Transverse colon (tissue), 4 donors: ENCODE measurements at regions not wholly inside any gene's neighbourhood (a gene's known extent, or its start where the extent isn't known, plus 50 kb on each side); places are given as distances from the start of the nearest gene placed in this dataset.

Experiments
- DNase-seq: peaks from one replicate; pipeline ENCODE4 v3.0.0-alpha.2; 2019
- H3K27ac ChIP-seq, 4 donors: fragments of 200-600 bp; sonication (generic); 2 replicates each; pipeline ENCODE4 v1.5.1; 2016 to 2018; ENCODE audit warnings: inconsistent platforms in 4 of 4
- H3K27me3 ChIP-seq: fragments of 200-600 bp; sonication (generic); 2 replicates; pipeline ENCODE4 v1.5.1; 2017; ENCODE audit warnings: inconsistent platforms
- H3K36me3 ChIP-seq, 4 donors: fragments of 200-600 bp; sonication (generic); 2 replicates each; pipeline ENCODE4 v1.5.1; 2017 to 2019; ENCODE audit warnings: inconsistent platforms in 4 of 4
- H3K4me1 ChIP-seq, 4 donors: fragments of 200-600 bp; sonication (generic); 2 replicates each; pipeline ENCODE4 v1.5.1; 2017 to 2020; ENCODE audit warnings: inconsistent platforms in 4 of 4
- H3K4me3 ChIP-seq, 4 donors: fragments of 200-600 bp; sonication (generic); 1 replicate in 1 of 4; 2 replicates in 3 of 4; pipeline versions ENCODE4 v1.5.1 to v1.6.1; 2017 to 2019; ENCODE audit warnings: inconsistent platforms in 4 of 4
- H3K9me3 ChIP-seq, 2 donors: fragments of 200-600 bp; sonication (generic); 2 replicates each; pipeline ENCODE4 v1.5.1; 2017 to 2019; ENCODE audit warnings: inconsistent platforms in 2 of 2
- CTCF ChIP-seq, 5 experiments: fragments of 200-600 bp in 3 of 5; fragments of 450-650 bp in 2 of 5; sonication (generic) in 3 of 5; IDR thresholded peaks; 1 replicate in 2 of 5; 2 replicates in 3 of 5; pipeline ENCODE4 v1.5.1; 2016 to 2017; ENCODE audit warnings: antibody characterized with exemption in 5 of 5, inconsistent platforms in 3 of 5, mild to moderate bottlenecking in 2 of 5, moderate library complexity in 1 of 5
- EP300 ChIP-seq: sonication (generic); formaldehyde crosslinking; IDR thresholded peaks from one replicate; pipeline ENCODE4 v1.6.1; 2017; ENCODE audit warnings: antibody characterized with exemption, low read depth
- POLR2A ChIP-seq: fragments of 450-650 bp; IDR thresholded peaks from one replicate; pipeline ENCODE4 v1.6.1; 2016; ENCODE audit warnings: antibody characterized with exemption, mild to moderate bottlenecking, moderate library complexity
- POLR2AphosphoS5 ChIP-seq, 3 donors: sonication (generic); formaldehyde crosslinking; IDR thresholded peaks; one replicate each; pipeline ENCODE4 v1.6.1; 2016; ENCODE audit warnings: antibody characterized with exemption in 3 of 3
- WGBS, 2 donors: methylation state at CpG; one replicate each; pipeline ENCODE4 v1.1.5; 2018; ENCODE audit warnings: low coverage in 1 of 2; 5-methylcytosine and 5-hydroxymethylcytosine counted together
- in situ Hi-C, 4 donors: fragments of 200-750 bp; cut with MboI; loops; one replicate each; pipeline versions ENCODE4 v1.15.0 to v1.15.1; 2017; ENCODE audit warnings: low sequenced_read_pairs in 3 of 4, low pct_ligation_motif_present in 1 of 4, low pct_unique_long_range_greater_than_20kb in 1 of 4
- intact Hi-C: fragments of 100-400 bp; cut with DNase I; formaldehyde crosslinking; loops from one replicate; pipeline ENCODE4 v1.15.1; 2023; ENCODE audit warnings: low total_unique reads

GRCh38 chr2:241959751-241960269, 90.3 kb downstream of the RTP5 start:
- no peaks in the 10 kb centered on the region for H3K27me3 ChIP-seq
- no peak overlapping the region for H3K4me3 ChIP-seq
- no peak for DNase-seq
- no peaks in the 10 kb centered on the region for H3K36me3 ChIP-seq
- H3K9me3 ChIP-seq, result no peaks in the 10 kb centered on the region
- intact Hi-C loops, result no loop called here
- TF ChIP-seq CTCF (IDR thresholded peaks at IDR 0.05) (no peak), EP300 (no peak), POLR2A (no peak), POLR2AphosphoS5 (IDR thresholded peaks at IDR 0.05) (no peak)
- WGBS, 2 donors, result 67 to 92% methylated on average over 2 to 3 of the region's 3 CpGs
- H3K4me1 ChIP-seq, result no peaks in the 10 kb centered on the region
- in situ Hi-C loops, result no loop called here
- no peak overlapping the region for H3K27ac ChIP-seq

DNA sequence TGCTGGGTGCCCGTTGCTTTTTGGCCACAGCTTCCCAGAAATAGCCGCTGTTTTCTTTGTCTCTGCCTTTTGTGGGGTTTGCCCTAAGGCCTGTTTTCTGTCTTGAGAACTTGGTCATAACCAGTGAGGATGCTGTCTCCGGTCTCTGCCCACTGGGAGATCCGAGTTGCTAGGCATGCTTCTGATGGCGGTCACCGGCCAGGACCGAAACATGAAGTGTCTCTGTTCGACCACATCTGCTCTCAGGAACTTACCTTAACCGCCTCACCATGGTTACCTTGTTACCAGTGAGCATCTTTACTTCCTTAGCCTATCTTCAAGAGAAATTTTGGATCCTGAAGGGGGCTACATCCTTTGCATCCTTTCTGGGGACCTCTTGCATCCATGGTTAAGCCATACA, 91.9 kb downstream of the RTP5 start:
- no peak overlapping the region for H3K27ac ChIP-seq
- 83 to 90% methylated on average over 8 to 9 of the region's 9 CpGs for WGBS, 2 donors
- TF ChIP-seq CTCF (IDR thresholded peaks at IDR 0.05), result no peak
- TF ChIP-seq POLR2A, result no peak
- no peak for TF ChIP-seq EP300
- no peak for TF ChIP-seq POLR2AphosphoS5 (IDR thresholded peaks at IDR 0.05)
- intact Hi-C loops (no loop called here), in situ Hi-C loops (no loop called here)
- no peaks in the 10 kb centered on the region for H3K9me3 ChIP-seq
- no peak overlapping the region for H3K4me3 ChIP-seq
- no peak for DNase-seq
- peaks cover 0 to 8% (median 0%) of the 10 kb centered on the region in 4 donors for H3K4me1 ChIP-seq
- H3K36me3 ChIP-seq, result no peaks in the 10 kb centered on the region
- no peaks in the 10 kb centered on the region for H3K27me3 ChIP-seq

DNA sequence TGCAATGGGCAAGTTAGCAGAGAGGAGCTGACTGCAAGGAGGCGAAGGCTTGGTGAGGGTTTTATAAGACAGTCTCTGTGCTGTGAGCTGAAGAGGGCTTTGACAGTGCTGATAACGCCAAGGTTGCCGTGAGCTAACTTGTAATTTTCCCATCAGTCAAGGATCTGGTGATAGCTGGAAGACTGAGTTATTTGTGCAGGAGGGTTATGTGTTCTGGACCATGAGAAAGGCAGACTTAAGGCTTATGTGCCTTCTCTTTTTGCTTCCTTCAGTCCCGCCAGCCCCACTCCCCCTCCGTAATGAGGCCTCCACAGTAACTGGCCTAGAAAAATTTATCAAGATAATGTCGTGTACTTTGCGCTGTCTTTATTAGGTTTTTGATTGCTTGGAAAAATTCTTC, 94.6 kb downstream of the RTP5 start:
- Histone ChIP-seq H3K36me3 (no peaks in the 10 kb centered on the region), H3K4me1 (peaks cover 0 to 14% (median 0%) of the 10 kb centered on the region in 4 donors), H3K4me3 (no peak overlapping the region), H3K27me3 (no peaks in the 10 kb centered on the region), H3K27ac (no peak overlapping the region), H3K9me3 (no peaks in the 10 kb centered on the region)
- in situ Hi-C loops (no loop called here), intact Hi-C loops (no loop called here)
- no peak for DNase-seq
- TF ChIP-seq CTCF (IDR thresholded peaks at IDR 0.05), result no peak
- no peak for TF ChIP-seq EP300
- no peak for TF ChIP-seq POLR2A
- no peak for TF ChIP-seq POLR2AphosphoS5 (IDR thresholded peaks at IDR 0.05)
- WGBS, 2 donors, result 78 to 82% methylated on average over 7 of the region's 7 CpGs

- TF ChIP-seq CTCF (IDR thresholded peaks at IDR 0.05), result no peak
- peak in 2 of 3 donors; percentile 16 to 18 for TF ChIP-seq POLR2AphosphoS5 (IDR thresholded peaks at IDR 0.05)
- intact Hi-C loops, result no loop called here
- Histone ChIP-seq H3K36me3 (no peaks in the 10 kb centered on the region), H3K27me3 (no peaks in the 10 kb centered on the region), H3K4me1 (peaks cover 0 to 14% (median 0%) of the 10 kb centered on the region in 4 donors), H3K27ac (peak overlapping the region; percentile 16 to 55 (median 48)), H3K9me3 (no peaks in the 10 kb centered on the region), H3K4me3 (peak overlapping the region in 1 of 4 donors; percentile 23)
- in situ Hi-C loops, result no loop called here
- WGBS, 2 donors, result 45 to 53% methylated on average over 10 to 11 of the region's 11 CpGs
- peak; percentile 38 for DNase-seq
Observed at GRCh38 chr2:241965931-241966412, 96.4 kb downstream of the RTP5 start.
